Hematopoietic multipotent progenitor cell (in vitro differentiated cells): ENCODE measurements at regions not wholly inside any gene's neighbourhood (a gene's known extent, or its start where the extent isn't known, plus 50 kb on each side); places are given as distances from the start of the nearest gene placed in this dataset.
"Not testable (repeated sequence)": the region's sequence is repeated elsewhere in the genome, so short reads cannot be mapped to it uniquely, and the experiment has no call there.

Experiments used
- DNase-seq, 3 donors: peaks; one replicate each; pipeline ENCODE4 v3.0.0-alpha.2; 2011 to 2015; ENCODE audit warnings: low read depth in 2 of 3, low spot score in 2 of 3

GRCh38 chr19:28159065-28159464, 1053.9 kb downstream of the UQCRFS1 start:
- no peak for DNase-seq

- no peak for DNase-seq
Observed at GRCh38 chr19:28155265-28155664, 1057.7 kb downstream of the UQCRFS1 start.

GRCh38 chr19:28154077-28154476, 1058.9 kb downstream of the UQCRFS1 start:
- DNase-seq, result no peak

GRCh38 chr19:28153123-28153522, 1059.8 kb downstream of the UQCRFS1 start:
- no peak for DNase-seq

DNA sequence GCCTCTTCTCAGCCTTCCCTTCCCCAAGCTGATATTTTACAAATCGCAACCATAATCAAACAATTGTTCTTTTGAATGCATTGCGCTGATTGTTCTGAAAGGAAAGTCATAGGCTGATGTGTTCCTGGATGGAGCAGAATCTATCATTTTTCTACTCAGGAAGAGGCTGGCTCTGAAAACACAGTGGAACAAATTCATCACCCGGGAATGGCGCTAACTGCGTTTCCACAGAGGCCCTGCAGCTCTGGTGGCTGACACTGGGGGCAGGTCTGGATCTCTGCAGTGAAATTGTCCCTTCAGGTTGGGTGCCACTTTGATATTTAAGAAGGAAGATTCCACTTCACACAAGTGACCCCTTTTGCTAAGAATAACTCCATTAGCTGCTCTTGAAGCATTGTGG, 1060.8 kb downstream of the UQCRFS1 start:
- DNase-seq, result no peak

GRCh38 chr19:28150129-28150528, 1062.8 kb downstream of the UQCRFS1 start:
- no peak for DNase-seq

DNA sequence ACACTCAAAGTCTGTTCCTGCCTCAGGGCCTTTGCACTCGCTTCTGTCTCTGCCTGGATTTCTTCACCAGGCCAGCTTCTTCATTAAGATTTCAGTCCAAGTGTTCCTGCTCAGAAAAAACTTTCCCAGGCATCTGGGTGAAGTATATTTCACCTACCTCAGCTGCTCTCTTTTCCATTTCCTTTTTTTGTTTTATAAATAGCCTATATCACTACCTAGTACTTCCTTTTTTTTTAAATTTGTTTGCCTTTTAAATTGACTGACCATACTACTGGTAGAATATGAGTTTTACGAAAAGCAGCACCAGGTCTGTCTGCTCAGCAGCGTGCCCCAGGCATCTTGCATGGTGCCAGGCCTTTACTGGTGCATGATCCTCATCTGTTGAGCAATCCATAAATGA, 1064.4 kb downstream of the UQCRFS1 start:
- DNase-seq, result no peak

DNA sequence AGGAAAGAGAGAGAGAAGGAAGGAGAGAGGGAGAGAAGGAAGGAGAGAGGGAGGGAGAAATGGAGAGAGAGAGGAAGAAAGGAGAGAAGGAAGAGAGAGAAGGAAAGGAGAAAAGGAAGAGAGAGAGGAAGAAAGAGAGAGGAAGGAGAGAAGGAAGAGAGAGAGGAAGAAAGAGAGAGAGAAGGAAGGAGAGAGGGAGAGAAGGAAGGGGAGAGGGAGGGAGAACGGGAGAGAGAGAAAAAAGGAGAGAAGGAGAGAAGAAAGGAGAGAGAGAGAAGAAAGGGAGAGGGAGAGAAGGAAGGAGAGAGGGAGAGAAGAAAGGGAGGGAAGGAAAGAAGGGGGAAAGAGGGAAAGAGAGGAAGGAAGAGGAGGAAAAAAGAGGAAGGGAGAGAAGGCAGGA, 1070.7 kb downstream of the UQCRFS1 start:
- DNase-seq, result no peak

GRCh38 chr19:28140201-28140600, 1072.8 kb downstream of the UQCRFS1 start:
- no peak for DNase-seq

DNA sequence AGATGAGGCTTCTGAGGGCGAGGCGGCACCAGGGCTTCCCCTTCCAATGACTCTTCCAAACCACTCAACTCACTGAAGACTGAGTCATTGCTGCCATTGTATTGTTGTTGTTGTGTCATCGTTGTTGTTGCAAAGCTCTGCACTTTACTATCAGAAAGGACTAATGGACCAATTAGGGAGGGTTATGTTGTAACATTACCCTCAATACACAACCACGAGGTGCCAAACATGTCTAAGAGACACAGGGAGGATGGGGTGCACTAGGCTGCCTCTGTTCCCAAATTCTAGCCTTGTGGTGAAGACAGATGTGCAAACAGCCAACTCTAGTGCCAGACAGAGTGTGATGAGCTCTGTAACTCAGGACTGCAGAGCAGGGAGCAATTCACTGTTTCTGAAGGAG, 1075.2 kb downstream of the UQCRFS1 start:
- DNase-seq, result no peak

DNA sequence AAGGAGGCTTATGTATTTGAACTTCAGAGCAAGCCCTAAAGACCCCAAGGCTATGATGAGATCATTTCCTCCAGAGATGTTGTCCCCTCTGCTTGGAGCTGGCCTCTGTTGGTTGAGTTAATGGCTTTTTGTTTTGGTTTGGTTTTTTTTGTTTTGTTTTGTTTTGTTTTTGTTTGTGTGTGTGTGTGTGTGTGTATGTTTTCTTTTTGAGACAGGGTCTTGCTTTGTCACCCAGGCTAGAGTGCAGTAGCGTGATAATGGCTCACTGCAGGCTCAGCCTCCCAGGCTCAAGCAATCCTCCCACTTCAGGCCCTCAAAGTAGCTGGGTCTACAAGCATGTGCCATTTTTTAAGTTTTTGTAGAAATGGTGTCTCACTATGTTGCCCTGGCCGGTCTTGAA, 1076.2 kb downstream of the UQCRFS1 start:
- no peak for DNase-seq

GRCh38 chr19:28135825-28136224, 1077.1 kb downstream of the UQCRFS1 start:
- DNase-seq, result no peak

DNA sequence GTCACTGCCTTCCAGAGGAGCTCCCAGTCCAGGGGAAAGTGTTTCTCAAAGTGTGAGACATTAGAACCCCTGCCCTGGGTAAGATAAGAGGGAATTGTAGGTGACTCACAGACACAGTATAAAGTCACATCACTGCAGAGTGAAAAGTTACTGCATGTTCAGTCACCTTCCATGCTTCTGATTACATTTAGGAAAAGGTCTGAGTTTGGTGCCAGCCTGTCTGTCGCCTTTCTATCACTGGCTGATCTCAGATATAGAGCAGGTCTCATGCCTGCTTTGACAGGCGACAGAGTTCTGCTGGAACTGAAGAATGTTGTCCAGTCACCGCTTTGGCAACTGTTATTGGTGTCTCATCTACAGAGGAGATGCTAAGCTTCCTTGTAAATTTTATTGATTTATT, 1078.6 kb downstream of the UQCRFS1 start:
- DNase-seq, result no peak

GRCh38 chr19:28130881-28131280, 1082.1 kb downstream of the UQCRFS1 start:
- not testable (repeated sequence) for DNase-seq

GRCh38 chr19:28130066-28130511, 1082.9 kb downstream of the UQCRFS1 start:
- DNase-seq, result no peak

- DNase-seq, result no peak
Observed at GRCh38 chr19:28128341-28128740, 1084.6 kb downstream of the UQCRFS1 start.

- no peak for DNase-seq
Observed at GRCh38 chr19:28126135-28126898, 1086.6 kb downstream of the UQCRFS1 start.

DNA sequence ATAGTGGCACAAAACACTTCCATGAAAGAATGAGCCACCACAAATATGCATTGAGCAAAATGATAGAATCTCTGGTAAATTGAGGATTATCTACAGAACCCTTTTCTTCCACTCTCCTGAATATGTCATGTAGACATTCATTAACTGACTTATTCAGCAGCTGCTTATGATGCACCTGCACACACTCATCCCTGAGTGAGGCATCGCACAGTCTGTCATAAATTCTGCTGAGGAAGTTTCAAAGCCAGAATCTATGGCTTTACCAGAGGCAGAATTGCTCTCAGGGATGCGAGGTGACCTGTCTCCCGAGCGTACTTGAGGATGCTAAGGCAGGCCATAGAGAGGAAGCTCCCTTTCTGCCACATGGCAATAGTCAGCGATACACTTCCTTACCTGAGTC, 1090.2 kb downstream of the UQCRFS1 start:
- DNase-seq, result no peak

- no peak for DNase-seq
Observed at GRCh38 chr19:28118235-28118634, 1094.7 kb downstream of the UQCRFS1 start.

GRCh38 chr19:28117143-28117542, 1095.8 kb downstream of the UQCRFS1 start:
- no peak for DNase-seq

- DNase-seq, result not testable (repeated sequence)
Observed at GRCh38 chr19:28116379-28116778, 1096.6 kb downstream of the UQCRFS1 start.

GRCh38 chr19:28103921-28104320, 1109.0 kb downstream of the UQCRFS1 start:
- no peak for DNase-seq

DNA sequence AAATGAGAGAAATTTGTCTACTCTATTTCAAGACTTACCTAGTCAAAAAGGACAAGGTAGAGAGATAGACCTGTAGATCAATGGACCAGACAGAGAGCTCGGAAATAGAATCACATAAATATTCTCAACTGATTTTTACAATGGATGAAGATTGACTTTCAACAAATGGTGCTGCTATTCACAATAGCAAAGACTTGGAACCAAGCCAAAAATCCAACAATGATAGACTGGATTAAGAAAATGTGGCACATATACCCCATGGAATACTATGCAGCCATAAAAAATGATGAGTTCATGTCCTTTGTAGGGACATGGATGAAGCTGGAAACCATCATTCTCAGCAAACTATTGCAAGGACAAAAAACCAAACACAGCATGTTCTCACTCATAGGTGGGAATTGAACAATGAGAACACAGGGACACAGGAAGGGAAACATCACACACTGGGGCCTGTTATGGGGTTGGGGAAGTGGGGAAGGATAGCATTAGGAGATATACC, 1128.2 kb downstream of the UQCRFS1 start:
- not testable (repeated sequence) for DNase-seq
